ENCODE measurements at regions not wholly inside any gene's neighbourhood (a gene's known extent, or its start where the extent isn't known, plus 50 kb on each side); places are given as distances from the start of the nearest gene placed in this dataset.

DNA sequence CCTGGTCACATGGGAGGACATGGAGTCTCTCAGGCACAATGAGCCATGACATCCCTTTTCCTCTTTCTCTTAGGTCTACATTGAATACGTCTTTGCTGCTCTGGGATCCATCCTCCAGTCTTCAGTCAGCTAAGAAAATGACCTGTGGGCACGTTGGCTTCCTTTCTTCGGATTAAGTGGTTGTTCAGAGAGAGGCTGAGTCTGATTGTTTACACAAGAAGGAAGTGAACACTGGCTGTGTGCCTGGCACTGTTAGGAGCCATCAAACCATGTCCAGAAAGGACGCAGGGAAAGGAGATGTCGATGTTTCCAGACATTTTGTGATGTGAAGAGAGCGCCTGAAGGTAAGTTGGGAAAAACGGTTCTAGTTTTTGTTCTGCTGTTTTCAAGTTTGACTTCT is 309.9 kb upstream of the CDYL start:
- intact Hi-C loops (cut with micrococcal nuclease): no loop called here

DNA sequence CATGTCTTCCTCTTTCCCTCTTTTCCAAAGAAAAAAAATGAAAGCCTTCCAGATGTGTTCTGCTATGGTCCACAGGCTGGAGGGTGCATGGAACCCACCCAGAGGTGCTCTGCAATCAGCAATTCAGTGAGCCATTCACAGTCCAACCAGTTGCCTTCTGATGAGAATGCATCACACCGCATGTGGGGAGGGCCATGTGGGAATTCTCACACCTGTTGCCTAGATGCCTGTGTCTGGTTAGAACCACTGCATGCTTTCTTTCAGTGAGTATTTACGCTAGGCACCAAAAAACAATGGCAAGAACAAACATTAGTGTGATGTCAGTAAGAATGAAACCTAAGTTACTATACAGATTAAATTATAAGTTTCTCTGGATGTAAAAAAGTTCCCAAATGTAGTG is 311.6 kb upstream of the CDYL start:
- intact Hi-C loops (cut with micrococcal nuclease): no loop called here

DNA sequence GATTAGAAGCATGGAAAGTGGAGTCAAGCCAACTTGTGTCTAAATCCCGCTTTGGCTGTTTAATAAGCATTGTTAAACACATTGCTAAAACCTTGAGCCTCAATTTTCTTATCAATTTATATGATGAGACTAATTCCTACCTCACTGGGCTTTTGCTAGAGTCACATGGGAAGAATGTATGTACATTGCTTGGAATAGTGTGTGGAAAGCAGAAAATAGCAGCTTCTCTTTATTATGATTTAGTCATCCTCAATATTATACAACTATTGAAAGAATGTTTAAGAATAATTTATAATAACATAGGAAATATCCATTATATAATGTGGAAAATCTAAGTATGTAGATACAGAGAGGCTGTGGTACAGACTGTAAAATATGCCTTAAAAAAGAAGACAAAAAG is 313.0 kb upstream of the CDYL start:
- intact Hi-C loops (cut with micrococcal nuclease): no loop called here

DNA sequence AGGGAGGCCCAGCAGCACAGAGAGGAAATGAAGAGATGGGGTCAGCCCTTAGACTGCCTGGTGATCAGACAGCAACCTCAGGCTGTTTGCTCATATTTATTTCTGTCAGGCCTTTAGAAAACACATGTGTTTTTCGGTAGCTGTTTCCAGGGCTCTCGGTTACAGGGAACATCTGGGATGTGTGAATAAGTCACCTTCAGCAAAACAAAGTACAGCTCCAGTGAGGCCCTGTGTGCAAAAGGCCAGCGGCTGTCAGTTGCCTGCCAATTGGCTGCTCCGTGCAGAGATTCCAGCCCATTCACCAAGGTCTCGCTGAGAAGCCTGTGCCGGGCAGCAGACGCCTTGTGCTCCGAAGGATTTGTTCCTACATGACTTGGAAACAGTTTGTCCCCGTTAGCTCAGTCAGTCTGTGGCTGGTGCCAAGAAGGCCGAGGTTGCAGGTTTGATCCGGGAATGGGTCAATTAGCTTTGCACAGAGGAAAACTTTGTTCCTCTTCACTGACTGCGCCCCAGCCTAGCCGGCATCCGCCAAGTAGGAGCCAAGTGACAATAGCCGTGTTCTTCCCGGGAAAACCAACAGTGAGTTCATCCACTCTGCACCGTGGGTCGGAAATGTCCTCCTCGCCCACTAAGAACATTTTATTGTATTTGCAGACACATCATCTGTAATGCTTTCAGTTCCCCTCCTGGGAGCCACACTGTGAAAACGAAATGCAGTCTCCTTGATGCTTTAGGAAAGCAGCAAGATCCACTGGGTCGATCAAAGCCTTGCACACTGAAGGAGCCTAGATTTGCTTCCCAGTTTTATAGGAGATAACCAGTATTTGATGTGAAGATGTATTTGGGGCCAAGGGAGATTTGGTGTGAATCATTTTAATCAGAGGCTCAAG is 315.4 kb upstream of the CDYL start:
- intact Hi-C loops (cut with micrococcal nuclease): no loop called here

DNA sequence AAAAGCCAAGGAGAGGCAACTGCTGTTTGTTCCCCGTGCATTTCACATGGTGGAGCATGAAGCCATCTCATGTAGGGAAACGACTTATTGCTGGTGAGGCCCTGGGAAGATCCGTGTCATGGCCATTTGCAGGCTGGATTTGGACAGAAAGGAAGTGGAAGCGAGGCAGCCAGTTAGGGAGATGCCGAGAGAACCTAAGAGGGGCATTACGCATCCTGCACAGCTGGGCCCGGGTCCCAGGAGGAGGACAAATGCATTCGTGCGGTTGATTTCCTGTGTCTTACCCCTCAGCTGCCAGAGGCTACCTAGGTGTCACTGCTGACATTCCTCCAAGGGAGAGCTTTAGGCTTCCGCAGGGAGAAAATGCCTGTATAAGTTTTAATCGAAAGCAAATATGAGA is 316.2 kb upstream of the CDYL start:
- intact Hi-C loops (cut with micrococcal nuclease): no loop called here

DNA sequence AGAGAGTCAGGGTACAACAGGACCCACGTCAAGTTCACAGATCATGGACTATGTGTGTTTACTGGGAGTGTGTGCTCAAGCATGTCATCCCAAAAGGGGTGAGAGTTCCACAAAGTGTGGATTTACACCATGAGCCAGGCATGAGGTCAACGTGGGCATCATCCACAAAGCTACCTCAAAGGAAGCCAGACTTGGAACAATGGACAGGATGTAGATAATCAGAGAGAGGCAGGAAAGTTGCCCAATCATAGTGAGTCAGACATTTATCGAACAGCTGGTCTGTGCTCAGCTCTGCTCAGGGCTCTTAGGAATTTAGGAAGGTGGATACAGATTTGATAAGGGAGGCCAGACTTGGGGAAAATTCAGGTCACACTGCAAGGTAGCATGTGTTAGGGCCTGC is 317.2 kb upstream of the CDYL start:
- intact Hi-C loops (cut with micrococcal nuclease): no loop called here

DNA sequence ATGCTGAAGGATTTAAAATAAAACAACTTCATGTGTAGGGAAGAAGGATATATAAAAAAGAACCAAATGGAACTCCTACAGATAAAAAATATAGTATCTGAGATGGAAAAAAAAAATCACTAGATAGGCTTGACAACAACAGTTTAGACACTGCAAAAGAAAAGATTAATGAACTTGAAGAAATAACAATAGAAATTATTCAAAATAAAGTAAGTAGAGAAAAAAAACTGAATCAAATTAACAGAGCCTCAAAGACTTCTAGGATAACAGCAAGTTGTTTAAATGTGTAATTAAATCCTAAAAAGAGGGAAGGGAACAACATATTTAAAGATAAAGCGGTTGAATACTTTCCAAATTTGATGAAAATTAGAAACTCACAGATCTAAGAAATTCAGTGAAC is 316.3 kb upstream of the ECI2 start:
- intact Hi-C loops (cut with micrococcal nuclease): no loop called here

DNA sequence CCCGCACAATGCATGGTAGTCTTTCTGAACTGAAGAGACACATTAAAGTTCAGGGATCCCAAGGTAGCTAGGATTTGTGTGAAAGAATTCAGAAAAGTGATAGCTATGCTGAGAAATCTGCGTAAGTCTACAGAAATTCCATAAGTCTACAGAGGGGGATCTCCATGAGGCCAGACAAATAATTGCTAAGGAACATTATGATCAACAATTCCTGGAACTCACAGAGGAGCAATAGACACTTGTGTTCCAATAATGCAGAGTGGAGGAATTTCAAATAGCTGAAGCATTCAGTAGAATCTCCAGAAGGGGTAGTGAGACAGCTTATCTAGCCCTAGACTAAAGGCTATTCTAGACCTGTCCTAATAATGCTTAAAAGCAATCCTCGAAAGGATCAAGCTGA is 315.7 kb upstream of the ECI2 start:
- intact Hi-C loops (cut with micrococcal nuclease): no loop called here

DNA sequence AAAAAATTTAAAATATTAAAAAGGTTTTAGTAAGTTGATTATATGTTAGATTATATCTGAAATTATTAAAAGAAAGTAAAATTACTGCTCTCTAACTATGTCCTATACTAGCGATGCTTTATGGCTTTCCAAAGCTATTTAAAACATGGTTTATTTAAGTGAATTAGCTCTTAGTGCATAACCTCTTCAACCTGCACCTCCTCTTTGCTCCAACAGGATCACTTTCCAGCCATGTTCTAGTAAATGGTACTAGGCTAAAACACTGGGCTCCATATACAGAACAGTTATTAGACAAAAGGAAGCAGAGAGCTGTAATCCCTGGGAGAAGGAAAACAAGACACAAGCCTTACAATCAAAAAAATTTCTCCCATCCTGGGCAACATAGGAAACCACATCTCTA is 314.9 kb upstream of the ECI2 start:
- intact Hi-C loops (cut with micrococcal nuclease): no loop called here

DNA sequence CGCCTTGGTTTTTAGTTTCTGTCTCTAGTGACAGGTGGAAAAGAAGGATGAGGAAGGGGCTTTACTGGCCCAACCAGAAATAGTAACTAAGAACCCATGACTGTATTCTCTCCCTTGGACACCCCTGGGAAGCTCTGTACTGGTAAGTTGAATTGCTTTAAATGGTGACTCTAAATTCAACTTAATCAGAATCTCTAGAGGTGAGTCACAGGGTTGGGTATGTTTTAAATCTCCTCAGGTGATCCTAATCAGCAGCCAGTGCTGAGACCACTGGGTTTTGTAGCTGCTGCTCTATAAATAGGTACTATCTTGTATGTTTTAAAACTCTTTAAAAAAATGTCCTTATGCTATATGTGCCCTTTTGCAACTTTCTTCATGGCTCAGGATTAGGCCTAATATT is 314.0 kb upstream of the ECI2 start:
- intact Hi-C loops (cut with micrococcal nuclease): no loop called here

DNA sequence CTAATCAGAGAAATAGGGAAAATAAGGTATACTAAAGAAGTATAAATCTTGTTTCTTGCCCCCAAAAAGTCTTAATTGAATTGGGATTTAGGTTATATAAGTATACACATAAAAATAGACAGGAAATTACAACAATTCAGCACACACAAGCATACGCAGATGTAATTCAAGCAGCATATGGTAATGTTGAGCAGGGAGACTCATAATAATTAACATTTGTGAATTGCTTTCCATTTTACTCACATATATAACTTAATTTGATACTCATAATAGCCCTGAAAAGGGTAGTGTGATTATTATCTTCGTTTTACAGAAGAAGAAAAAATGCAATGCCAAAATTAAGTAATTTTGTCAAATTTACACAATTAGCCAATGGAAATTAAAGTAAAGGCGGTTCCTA is 313.5 kb upstream of the ECI2 start:
- intact Hi-C loops (cut with micrococcal nuclease): no loop called here

DNA sequence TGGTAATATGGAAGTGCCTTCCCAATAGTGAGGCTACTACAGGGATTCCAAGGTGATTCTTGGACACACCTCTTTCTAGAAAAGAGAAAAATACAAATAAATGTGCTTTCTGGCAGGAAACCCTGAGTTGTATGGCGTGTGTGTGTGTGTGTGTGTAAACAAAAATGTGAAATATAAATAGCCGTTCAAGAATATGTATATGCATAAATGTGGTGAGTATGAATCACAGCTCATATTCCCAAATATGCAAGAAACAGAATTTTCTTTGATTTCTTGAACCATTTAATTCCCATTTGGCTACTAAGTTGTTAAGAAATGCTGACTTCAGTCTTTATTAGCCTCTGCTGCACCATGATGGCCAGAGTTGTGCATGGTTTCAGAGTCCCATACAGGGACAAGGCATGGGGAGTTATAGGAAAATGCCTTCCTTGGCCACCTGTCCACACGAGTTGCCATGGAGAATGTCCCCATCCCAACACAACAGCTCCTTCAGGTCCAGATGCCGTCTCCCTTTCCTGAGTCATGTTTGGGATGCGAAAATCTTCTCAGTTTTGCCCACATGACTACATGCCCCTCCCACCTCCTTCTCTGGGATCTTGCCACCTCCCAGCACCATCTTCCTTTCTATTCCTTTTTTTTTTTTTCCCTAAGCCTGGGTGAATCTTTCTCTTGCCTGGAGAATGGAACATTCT is 312.4 kb upstream of the ECI2 start:
- intact Hi-C loops (cut with micrococcal nuclease): no loop called here

DNA sequence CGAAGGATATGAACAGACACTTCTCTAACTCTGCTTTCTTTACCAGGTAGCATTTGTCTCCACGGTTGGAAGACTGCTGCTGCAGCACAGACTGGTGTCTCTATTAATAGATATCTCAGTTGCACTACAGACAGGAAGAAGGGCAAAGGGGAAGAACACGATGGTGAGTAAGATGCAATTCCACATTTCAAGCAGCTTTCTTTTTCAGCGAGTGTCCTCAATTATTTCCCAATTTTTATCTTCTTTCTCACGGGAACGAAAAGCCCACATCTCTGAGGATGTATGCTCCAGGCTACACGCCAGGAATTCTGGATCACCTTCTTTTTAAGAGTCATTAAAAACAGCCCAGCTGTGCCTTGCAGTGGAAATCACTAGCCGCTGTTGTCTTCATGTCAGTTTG is 311.6 kb upstream of the ECI2 start:
- intact Hi-C loops (cut with micrococcal nuclease): no loop called here

DNA sequence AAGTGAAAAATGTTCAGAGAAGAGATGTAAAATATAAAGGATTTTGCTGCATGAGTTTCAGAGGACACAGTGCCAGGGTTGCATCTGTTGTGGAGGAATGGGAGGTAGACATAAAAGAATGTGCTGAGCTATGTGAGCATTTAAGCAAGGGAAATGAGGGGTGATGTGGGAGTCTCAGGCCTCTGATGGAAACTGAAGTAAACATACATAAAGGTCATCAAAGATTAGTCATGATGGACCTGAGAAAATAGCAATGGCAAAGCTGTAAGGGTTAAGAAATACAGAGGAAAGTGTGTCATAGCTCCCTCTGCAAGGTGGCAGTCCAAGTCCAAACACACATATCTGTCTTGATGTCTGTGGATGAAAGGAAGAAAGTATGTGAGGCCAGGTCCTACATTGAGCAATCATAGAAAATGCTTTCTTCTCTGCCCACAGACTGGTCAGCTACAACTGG is 306.6 kb upstream of the ECI2 start:
- intact Hi-C loops (cut with micrococcal nuclease): no loop called here

DNA sequence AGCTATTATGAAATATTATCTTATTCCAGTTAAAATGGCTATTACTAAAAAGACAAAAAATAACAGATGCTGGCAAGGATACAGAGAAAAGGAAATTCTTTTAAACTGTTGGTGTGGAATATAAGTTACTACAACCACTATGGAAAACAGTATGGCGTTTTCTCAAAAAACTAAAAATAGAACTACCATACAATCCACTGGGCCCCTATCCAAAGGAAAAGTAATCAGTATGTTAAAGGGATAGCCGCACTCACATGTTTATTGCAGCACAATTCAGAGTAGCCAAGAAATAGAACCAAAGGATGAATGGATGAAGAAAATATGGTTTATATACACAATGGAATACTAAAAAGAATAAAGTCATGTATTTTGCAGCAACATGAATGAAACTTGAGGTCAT is 303.8 kb upstream of the ECI2 start:
- intact Hi-C loops (cut with micrococcal nuclease): no loop called here

DNA sequence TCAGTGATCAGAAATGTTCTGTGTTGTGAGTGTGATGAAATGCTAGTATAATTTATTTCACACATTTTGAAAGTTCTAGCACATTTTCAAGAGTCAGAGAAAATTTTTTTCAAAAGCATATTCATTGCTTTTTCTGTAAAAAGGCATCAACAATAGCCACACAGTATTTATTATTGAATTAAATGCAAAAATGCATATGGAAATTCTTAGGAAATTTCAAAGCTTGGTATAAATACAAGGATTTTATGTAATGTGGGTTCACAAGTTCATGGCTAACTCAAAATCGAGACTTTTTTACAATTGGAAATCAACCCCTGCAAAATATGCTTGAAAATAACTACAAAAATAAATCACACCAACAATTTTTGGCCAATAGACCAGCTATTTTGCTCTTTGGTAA is 302.0 kb upstream of the ECI2 start:
- intact Hi-C loops (cut with micrococcal nuclease): no loop called here

DNA sequence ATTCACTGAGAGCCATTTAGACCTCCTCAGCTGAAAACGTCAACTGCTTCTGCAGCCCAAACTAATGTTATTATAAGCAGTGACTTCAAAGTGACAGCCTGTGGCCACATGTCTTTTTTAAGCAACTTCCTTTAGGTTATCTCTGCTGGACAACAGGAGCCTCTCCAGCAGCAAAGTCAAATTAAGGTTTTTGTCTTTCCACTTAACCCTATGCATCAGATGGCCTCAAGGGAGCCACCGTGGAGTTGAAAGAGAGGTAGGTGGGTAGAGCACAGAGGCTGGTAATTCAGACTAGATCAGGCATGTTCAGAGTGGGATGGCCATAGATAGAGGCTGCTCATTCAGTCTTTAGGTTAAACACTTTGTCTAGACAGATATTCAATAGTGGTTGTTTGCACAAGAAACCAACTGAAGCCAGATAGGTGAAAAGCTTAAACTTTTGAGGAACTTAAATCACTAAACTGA is 300.6 kb upstream of the ECI2 start:
- intact Hi-C loops (cut with micrococcal nuclease): no loop called here

DNA sequence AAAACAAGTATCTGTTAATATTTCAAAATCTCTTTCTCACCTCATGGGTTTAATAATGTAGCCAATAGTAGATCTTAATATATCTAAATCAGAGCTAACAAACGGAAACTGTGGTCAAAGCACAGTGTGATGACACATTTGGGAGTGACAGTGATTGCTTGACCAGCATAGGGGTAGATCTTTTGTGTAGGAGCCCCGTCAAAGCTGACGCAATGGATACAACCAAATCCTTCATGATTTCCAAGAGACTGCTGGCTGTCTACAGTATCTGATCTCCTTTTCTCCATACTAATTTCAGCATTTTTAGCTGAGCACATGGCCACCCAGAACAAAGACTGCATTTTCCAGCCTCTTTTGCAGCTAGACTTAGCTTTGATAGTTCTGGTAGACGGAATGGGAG is 299.3 kb upstream of the ECI2 start:
- intact Hi-C loops (cut with micrococcal nuclease): no loop called here

DNA sequence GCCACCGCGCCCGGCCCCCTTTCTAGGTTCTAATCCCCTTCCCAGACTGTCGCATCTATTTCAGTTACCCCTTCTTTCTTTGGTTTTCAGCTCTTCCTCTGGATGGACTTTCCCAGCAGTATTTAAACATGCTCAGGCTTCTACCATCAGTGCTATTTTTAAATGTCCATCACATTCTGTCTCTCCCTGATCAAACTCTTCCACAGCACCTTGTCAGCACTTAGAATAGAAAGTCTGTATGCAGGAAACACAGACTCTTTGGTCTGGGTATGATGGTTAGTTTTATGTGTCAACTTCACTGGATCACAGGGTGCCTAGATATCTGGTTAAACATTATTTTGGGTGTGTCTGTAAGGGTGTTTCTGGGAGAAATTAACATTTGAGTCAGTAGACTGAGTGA is 297.8 kb upstream of the ECI2 start:
- intact Hi-C loops (cut with micrococcal nuclease): no loop called here

DNA sequence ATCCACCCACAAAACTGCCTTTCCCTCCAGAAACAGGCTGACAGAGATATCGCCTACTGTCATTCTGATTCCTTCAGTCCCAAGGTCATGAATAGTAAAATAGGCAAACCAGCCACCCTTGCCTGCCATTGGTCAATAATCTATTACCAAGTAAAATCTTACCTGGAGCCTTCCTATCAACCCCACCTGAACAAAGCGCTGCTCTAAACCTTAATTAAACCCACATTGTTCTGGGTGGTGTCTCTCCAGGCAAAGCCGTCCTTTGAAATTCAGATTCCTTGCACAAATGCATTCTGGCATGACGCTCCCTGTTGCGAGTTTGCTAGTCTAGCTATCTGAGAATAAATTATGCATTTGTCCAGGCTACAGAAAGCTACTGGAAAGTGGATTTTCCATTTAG is 291.6 kb upstream of the ECI2 start:
- intact Hi-C loops (cut with micrococcal nuclease): no loop called here

DNA sequence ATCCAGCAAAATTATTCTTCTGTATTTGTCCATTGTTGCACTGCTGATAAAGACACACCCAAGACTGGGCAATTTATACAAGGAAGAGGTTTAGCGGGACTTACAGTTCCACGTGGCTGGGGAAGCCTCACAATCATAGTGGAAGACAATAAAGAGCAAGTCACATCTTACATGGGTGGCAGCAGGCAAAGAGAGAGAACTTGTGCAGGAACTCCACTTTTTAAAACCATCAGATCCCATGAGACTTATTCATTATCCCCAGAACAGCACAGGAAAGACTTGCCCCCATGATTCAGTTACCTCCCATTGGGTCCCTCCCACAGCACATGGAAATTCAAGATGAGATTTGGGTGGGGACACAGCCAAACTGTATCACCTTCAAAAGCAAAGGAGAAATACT is 286.5 kb upstream of the ECI2 start:
- intact Hi-C loops (cut with micrococcal nuclease): no loop called here

DNA sequence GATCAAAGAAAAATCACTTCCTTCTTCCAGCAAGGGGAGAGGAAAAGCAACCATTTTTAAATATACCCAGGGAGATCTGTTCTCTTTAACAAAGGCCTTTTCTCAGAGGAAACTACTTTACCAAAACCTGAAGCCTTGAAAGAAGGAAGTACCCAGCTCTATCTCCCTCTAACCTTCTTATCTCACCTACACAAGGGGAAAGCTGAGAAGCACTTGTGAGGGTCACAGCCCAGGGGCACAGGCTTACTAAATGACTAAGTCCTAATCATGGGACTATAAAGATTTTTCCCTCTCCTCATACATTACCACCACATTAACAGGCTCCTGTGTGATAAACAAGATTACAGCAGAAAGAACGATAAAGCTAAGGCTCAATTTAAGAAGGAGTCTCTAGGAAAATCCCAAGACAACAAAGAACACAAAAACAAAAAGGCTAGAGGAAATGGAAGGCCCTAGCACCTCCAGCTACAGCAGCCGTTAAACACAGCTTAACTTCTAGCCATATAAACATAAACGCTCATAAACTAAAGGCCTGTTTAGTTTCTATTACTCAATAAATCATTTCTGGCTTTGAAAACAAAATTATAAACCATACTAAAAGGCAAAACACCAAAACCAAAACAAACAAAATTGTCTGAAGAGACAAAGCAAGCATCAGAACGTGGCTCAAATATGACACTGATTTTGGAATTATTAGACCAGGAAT is 284.9 kb upstream of the ECI2 start:
- intact Hi-C loops (cut with micrococcal nuclease): no loop called here

All from T-helper 1 cell treated with Interleukin-12 subunit alpha and Interleukin-12 subunit beta and Interleukin-4 antibody, amounts not matched to agents 30 ng/mL and 1 ng/mL, for 36 hours (primary cell).